HG03139 (cell line): ENCODE measurements at regions not wholly inside any gene's neighbourhood (a gene's known extent, or its start where the extent isn't known, plus 50 kb on each side); places are given as distances from the start of the nearest gene placed in this dataset.

Experiments
- ATAC-seq: cut with Tn5 transposase; IDR thresholded peaks from one replicate; pipeline ENCODE4 v1.9.1; 2021; ENCODE audit not compliant: unreplicated experiment

- no peak for ATAC-seq
Observed at GRCh38 chr2:157125685-157126084, 131.8 kb upstream of the GALNT5 start.

- no peak for ATAC-seq
Observed at GRCh38 chr2:157127249-157128012, 130.1 kb upstream of the GALNT5 start.

DNA sequence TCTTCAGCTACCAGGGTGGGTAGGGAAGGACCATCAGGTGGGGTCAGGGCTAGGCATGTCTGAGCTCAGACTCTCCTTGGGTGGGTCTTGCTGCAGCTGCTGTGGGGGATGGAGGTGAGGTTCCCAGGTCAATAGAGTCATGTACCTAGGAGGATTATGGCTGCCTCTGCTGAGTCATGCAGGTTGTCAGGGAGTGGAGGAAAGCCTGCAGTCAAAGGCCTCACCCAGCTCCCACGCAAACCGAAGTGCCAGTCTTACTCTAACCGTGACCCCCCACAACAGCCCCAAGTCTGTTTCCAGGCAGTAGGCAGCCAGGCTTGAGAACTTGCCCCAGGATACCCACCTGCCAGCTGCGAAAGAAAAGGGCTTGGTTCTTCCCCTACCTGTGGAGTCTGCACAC, 113.6 kb upstream of the GALNT5 start:
- no peak for ATAC-seq

DNA sequence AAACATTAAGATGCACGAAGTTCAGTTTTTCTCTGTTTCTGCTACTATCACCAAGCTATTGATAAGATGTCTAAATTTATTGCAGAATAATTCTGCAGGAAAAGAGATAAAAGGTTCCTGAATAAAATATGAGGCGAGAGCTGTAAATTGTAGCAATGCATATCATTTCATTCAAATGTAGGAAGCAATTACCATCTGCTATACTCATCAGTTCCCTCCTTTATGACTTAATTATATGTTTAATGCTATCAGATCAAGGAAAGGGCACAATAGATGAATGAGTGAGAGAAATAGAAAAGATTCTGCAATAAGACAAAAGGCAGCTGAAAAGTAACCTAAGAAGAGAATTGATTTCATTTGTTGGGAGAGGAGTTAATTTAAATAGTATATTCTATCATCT, 108.2 kb upstream of the GALNT5 start:
- no peak for ATAC-seq

- ATAC-seq: peak; percentile 73
Observed at GRCh38 chr2:157150747-157151146, 106.8 kb upstream of the GALNT5 start.

DNA sequence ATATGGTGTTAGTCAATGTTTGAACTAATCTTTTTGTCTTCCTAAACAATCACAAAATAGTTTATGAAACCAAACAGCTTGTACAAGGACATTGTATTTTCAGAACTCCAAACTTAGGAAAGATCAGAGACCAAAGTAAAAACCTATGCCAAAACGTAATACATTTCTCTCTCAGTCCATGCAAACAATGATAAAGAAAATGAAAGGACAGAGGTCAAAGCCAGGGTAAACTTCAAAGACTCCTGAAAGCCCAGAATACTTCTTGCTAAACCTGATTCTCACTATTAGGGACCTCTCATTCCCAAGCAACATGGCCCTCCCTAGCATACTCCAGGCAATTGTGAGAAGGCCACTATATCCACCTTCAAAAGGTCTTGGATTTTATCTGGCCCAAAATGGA, 105.1 kb upstream of the GALNT5 start:
- ATAC-seq: no peak

- no peak for ATAC-seq
Observed at GRCh38 chr2:157155992-157156391, 101.5 kb upstream of the GALNT5 start.

- ATAC-seq: no peak
Observed at GRCh38 chr2:157158111-157158510, 99.4 kb upstream of the GALNT5 start.

DNA sequence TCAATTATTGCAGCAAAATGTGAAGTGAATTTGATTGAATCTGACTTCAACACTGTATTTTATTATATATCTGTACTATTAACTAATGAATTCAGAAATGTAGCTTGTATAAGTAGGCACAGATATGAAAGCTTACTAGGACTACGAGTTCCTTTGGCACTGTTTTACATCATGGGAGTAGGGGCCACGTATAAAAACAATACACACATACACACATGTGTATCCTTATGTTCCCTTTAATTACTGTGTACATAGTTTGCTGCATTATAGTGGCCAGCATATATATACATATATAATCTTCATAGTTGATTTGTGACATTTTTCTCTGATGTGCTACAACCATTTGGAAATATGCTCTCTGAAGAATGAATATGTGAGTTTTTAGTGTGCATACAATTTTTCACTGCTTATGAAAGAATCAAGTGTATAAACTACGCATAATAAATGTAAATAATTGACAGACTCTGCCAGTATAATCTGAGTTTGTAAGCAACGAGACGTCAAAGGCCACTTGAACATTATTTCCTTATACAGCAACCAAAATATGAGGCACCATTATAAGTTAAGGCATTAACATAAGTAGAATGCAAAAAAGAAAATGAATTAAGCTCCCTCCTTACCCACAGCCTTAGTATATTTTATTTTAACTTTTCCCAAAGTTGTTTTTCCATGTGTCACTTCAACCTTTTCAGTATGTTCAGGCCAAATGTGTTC, 98.1 kb upstream of the GALNT5 start:
- no peak for ATAC-seq

- ATAC-seq: no peak
Observed at GRCh38 chr2:157160111-157160510, 97.4 kb upstream of the GALNT5 start.

GRCh38 chr2:157164370-157164769, 93.1 kb upstream of the GALNT5 start:
- no peak for ATAC-seq

DNA sequence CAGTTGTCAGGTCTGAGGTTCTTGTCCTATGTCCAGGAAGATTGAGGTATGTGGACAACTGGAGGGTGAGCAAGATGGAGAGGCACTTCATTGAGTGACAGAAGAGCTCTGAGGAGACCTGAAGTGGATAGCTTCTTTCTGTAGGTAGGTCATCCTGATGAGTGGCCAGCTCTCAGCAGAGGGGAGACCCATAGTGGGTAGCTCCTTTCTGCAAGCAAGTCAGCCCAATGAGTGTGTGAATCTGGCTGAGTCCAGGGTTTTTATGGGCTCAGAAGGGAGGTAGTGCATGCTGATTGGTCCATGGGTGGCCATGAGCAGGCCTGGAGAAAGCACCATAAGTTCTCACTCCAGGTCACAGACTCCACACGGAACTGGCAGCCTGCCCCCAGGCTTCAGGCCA, 92.6 kb upstream of the GALNT5 start:
- ATAC-seq: no peak

GRCh38 chr2:157168501-157168900, 89.0 kb upstream of the GALNT5 start:
- ATAC-seq: no peak

GRCh38 chr2:157169889-157170288, 87.6 kb upstream of the GALNT5 start:
- ATAC-seq: no peak

- no peak for ATAC-seq
Observed at GRCh38 chr2:157170299-157170698, 87.2 kb upstream of the GALNT5 start.

DNA sequence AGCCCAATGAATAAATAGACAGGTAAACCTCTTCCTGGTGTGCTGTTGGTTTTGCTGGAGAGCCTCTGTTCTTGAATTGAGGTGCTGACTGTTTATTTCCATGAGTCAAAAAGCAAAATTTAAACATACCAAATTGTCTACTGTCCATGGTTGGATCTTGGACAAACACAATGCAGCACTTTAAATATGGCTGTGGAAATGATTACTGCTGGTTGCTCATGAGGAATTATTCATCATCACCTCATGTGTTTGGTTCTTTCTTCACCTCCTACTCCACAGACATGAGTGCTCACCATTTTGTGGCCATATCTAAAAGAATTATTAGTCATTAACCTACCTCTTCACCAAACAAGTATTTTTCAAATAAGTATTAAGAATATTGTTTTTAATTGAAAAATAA, 85.3 kb upstream of the GALNT5 start:
- ATAC-seq: no peak

- no peak for ATAC-seq
Observed at GRCh38 chr2:157172866-157173578, 84.5 kb upstream of the GALNT5 start.

GRCh38 chr2:157173740-157174184, 83.7 kb upstream of the GALNT5 start:
- ATAC-seq: no peak

GRCh38 chr2:157174321-157174720, 83.2 kb upstream of the GALNT5 start:
- no peak for ATAC-seq

- no peak for ATAC-seq
Observed at GRCh38 chr2:157176602-157177001, 80.9 kb upstream of the GALNT5 start.

DNA sequence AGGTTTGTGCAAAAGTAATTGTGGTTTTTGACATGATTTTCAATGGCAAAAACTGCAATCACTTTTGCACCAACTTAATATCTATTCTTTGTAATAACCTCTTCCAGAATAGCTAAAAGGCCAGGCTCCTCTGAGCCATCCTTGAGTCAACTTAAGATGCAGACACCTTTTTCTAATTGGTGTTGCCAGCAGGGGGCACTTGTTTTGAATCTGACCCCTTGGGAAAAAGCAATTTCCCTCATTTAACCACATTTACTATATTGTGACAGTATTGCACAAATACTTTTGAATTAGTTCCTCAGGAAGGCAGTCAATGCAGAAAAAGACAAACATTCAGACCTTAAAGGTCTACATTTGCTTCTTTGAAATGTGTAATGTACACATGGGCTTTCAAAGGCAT, 78.6 kb upstream of the GALNT5 start:
- no peak for ATAC-seq
